GM18502 (cell line): ENCODE measurements at regions not wholly inside any gene's neighbourhood (a gene's known extent, or its start where the extent isn't known, plus 50 kb on each side); places are given as distances from the start of the nearest gene placed in this dataset.
"Not testable (repeated sequence)": the region's sequence is repeated elsewhere in the genome, so short reads cannot be mapped to it uniquely, and the experiment has no call there.

Source experiments
- ATAC-seq: cut with Tn5 transposase; IDR thresholded peaks from one replicate; pipeline ENCODE4 v1.9.1; 2021; ENCODE audit warnings: mild to moderate bottlenecking; ENCODE audit not compliant: unreplicated experiment, poor library complexity

GRCh38 chr6:50899306-50899870 lies 80.7 kb downstream of the TFAP2B start:
- no peak for ATAC-seq

- ATAC-seq = no peak
Measured at GRCh38 chr6:50902260-50902659, 83.6 kb downstream of the TFAP2B start.

GRCh38 chr6:50905297-50905696 lies 86.6 kb downstream of the TFAP2B start:
- ATAC-seq = no peak

- no peak for ATAC-seq
Measured at GRCh38 chr6:50907565-50907964, 88.9 kb downstream of the TFAP2B start.

- ATAC-seq = no peak
Measured at GRCh38 chr6:50913105-50913770, 94.6 kb downstream of the TFAP2B start.

GRCh38 chr6:50921378-50921777 lies 102.7 kb downstream of the TFAP2B start:
- not testable (repeated sequence) for ATAC-seq

GRCh38 chr6:50921968-50922367 lies 103.3 kb downstream of the TFAP2B start:
- ATAC-seq = no peak

- ATAC-seq = no peak
Measured at GRCh38 chr6:50922579-50923525, 104.2 kb downstream of the TFAP2B start.

- ATAC-seq = no peak
Measured at GRCh38 chr6:50924758-50925157, 106.1 kb downstream of the TFAP2B start.

GRCh38 chr6:50925548-50925947 lies 106.9 kb downstream of the TFAP2B start:
- ATAC-seq = no peak

GRCh38 chr6:50925981-50926380 lies 107.3 kb downstream of the TFAP2B start:
- no peak for ATAC-seq

GRCh38 chr6:50927800-50928199 lies 109.1 kb downstream of the TFAP2B start:
- no peak for ATAC-seq

GRCh38 chr6:50929323-50929722 lies 110.7 kb downstream of the TFAP2B start:
- ATAC-seq = no peak

GRCh38 chr6:50935442-50935841 lies 116.8 kb downstream of the TFAP2B start:
- no peak for ATAC-seq

- no peak for ATAC-seq
Measured at GRCh38 chr6:50936277-50936681, 117.6 kb downstream of the TFAP2B start.

- no peak for ATAC-seq
Measured at GRCh38 chr6:50939931-50940330, 121.3 kb downstream of the TFAP2B start.

- no peak for ATAC-seq
Measured at GRCh38 chr6:50945789-50946188, 127.1 kb downstream of the TFAP2B start.

- peak; percentile 48 for ATAC-seq
Measured at GRCh38 chr6:50952092-50952907, 133.6 kb downstream of the TFAP2B start.

- ATAC-seq = no peak
Measured at GRCh38 chr6:50956014-50956413, 137.3 kb downstream of the TFAP2B start.

GRCh38 chr6:50958148-50958697 lies 139.6 kb downstream of the TFAP2B start:
- ATAC-seq = no peak
